HEK293 (cell line): ENCODE measurements at regions not wholly inside any gene's neighbourhood (a gene's known extent, or its start where the extent isn't known, plus 50 kb on each side); places are given as distances from the start of the nearest gene placed in this dataset.

Source experiments
- CTCF ChIA-PET: fragments of 350-600 bp; formaldehyde crosslinking; extraction: SDS; loops from one replicate; lab custom pipeline; 2021; ENCODE audit warnings: antibody characterized with exemption; lab: Yijun Ruan, JAX
- POLR2A ChIA-PET: fragments of 300-600 bp; formaldehyde crosslinking; extraction: SDS; loops from one replicate; lab custom pipeline; 2020; ENCODE audit warnings: antibody characterized with exemption, inconsistent platforms; lab: Yijun Ruan, JAX
- H3K27ac ChIP-seq: fragments of 200-500 bp; sonication (Bioruptor generic); 2 replicates; pipeline ENCODE4 v1.5.1; 2014; ENCODE audit warnings: low read depth, low read length, control low read depth, inconsistent platforms; ENCODE audit errors: extremely low read depth
- H3K36me3 ChIP-seq, 2 experiments: fragments of 200-500 bp in 1 of 2; sonication (Bioruptor generic) in 1 of 2; 1 replicate in 1 of 2; 2 replicates in 1 of 2; pipeline ENCODE4 v1.5.1; 2014 to 2017; ENCODE audit warnings: inconsistent platforms in 2 of 2, low read length in 2 of 2; ENCODE audit not compliant: control insufficient read depth in 2 of 2, insufficient read depth in 1 of 2
- H3K4me1 ChIP-seq: fragments of 200-500 bp; sonication (Bioruptor generic); 2 replicates; pipeline ENCODE4 v1.5.1; 2014; ENCODE audit warnings: mild to moderate bottlenecking, low read length, inconsistent platforms; ENCODE audit not compliant: control insufficient read depth, insufficient read depth
- H3K4me3 ChIP-seq: 2 replicates; pipeline ENCODE4 v1.5.1; 2011; ENCODE audit warnings: low read depth, mild to moderate bottlenecking, control low read depth, low read length, moderate library complexity
- H3K9me3 ChIP-seq: fragments of 200-500 bp; sonication (Bioruptor generic); 2 replicates; pipeline ENCODE4 v1.5.1; 2014; ENCODE audit warnings: low read depth, low read length, inconsistent platforms; ENCODE audit not compliant: control insufficient read depth, insufficient read depth
- BCL11B ChIP-seq: fragments of 450-650 bp; formaldehyde crosslinking; IDR thresholded peaks from 2 replicates; pipeline ENCODE4 v1.5.1; 2016; ENCODE audit warnings: low read depth, missing biosample characterization, missing genetic modification characterization
- FEZF1 ChIP-seq: fragments of 450-650 bp; formaldehyde crosslinking; IDR thresholded peaks from 2 replicates; pipeline ENCODE4 v1.5.1; 2016; ENCODE audit warnings: missing biosample characterization, missing genetic modification characterization
- MZF1 ChIP-seq: fragments of 450-650 bp; formaldehyde crosslinking; IDR thresholded peaks from 2 replicates; pipeline ENCODE4 v1.5.1; 2017; ENCODE audit warnings: missing biosample characterization, missing genetic modification characterization, borderline replicate concordance
- ZBTB7A ChIP-seq: fragments of 450-650 bp; formaldehyde crosslinking; IDR thresholded peaks from 2 replicates; pipeline ENCODE4 v1.5.1; 2016; ENCODE audit warnings: low read depth, missing biosample characterization, missing genetic modification characterization
- ZFP41 ChIP-seq: fragments of 450-650 bp; formaldehyde crosslinking; IDR thresholded peaks from 2 replicates; pipeline ENCODE4 v1.5.1; 2016; ENCODE audit warnings: missing biosample characterization, missing genetic modification characterization, borderline replicate concordance
- ZNF239 ChIP-seq: fragments of 450-650 bp; formaldehyde crosslinking; IDR thresholded peaks from 2 replicates; pipeline ENCODE4 v1.5.1; 2016; ENCODE audit warnings: missing biosample characterization, missing genetic modification characterization
- ZNF350 ChIP-seq: fragments of 450-650 bp; formaldehyde crosslinking; IDR thresholded peaks from 2 replicates; pipeline ENCODE4 v1.5.0; 2017; ENCODE audit warnings: missing biosample characterization, mild to moderate bottlenecking, missing genetic modification characterization
- ZNF354C ChIP-seq: fragments of 450-650 bp; formaldehyde crosslinking; IDR thresholded peaks from 2 replicates; pipeline ENCODE4 v1.5.1; 2016; ENCODE audit warnings: missing biosample characterization, missing genetic modification characterization, low read depth, borderline replicate concordance
- ZNF423 ChIP-seq: fragments of 450-650 bp; formaldehyde crosslinking; IDR thresholded peaks from 2 replicates; pipeline ENCODE4 v1.5.1; 2016; ENCODE audit warnings: missing biosample characterization, missing genetic modification characterization
- ZNF558 ChIP-seq: fragments of 450-650 bp; formaldehyde crosslinking; IDR thresholded peaks from 2 replicates; pipeline ENCODE4 v1.5.1; 2016; ENCODE audit warnings: missing biosample characterization, missing genetic modification characterization
- ZNF621 ChIP-seq: fragments of 450-650 bp; formaldehyde crosslinking; IDR thresholded peaks from 2 replicates; pipeline ENCODE4 v1.5.1; 2017; ENCODE audit warnings: missing biosample characterization, missing genetic modification characterization
- ZNF658 ChIP-seq: fragments of 450-650 bp; formaldehyde crosslinking; IDR thresholded peaks from 2 replicates; pipeline ENCODE4; 2016; ENCODE audit warnings: missing biosample characterization, missing genetic modification characterization
- ZNF660 ChIP-seq: fragments of 450-650 bp; IDR thresholded peaks from 2 replicates; pipeline ENCODE4 v1.5.1; 2018; ENCODE audit warnings: missing biosample characterization, mild to moderate bottlenecking, missing genetic modification characterization
- ZNF670 ChIP-seq: fragments of 450-650 bp; formaldehyde crosslinking; IDR thresholded peaks from 2 replicates; pipeline ENCODE4 v1.5.1; 2016; ENCODE audit warnings: missing biosample characterization, missing genetic modification characterization, low read depth
- ZNF747 ChIP-seq: fragments of 450-650 bp; formaldehyde crosslinking; IDR thresholded peaks from 2 replicates; pipeline ENCODE4 v1.5.1; 2016; ENCODE audit warnings: missing biosample characterization, missing genetic modification characterization
- ZNF777 ChIP-seq: fragments of 450-650 bp; formaldehyde crosslinking; IDR thresholded peaks from 2 replicates; pipeline ENCODE4 v1.5.1; 2017; ENCODE audit warnings: missing biosample characterization, missing genetic modification characterization, borderline replicate concordance
- ZNF785 ChIP-seq: fragments of 450-650 bp; formaldehyde crosslinking; IDR thresholded peaks from 2 replicates; pipeline ENCODE4 v1.5.1; 2016; ENCODE audit warnings: missing biosample characterization, missing genetic modification characterization
- TF ChIP-seq, protein P1 (sequence below): fragments of 450-650 bp; formaldehyde crosslinking; IDR thresholded peaks from 2 replicates; pipeline ENCODE4 v1.5.1; 2016; ENCODE audit warnings: missing biosample characterization, missing genetic modification characterization
- TF ChIP-seq, protein P2 (sequence below): fragments of 450-650 bp; formaldehyde crosslinking; optimal IDR thresholded peaks from 2 replicates; pipeline ENCODE3; 2016; ENCODE audit warnings: missing biosample characterization, mild to moderate bottlenecking, missing genetic modification characterization
- TF ChIP-seq, protein P3 (sequence below): fragments of 450-650 bp; formaldehyde crosslinking; IDR thresholded peaks from 2 replicates; pipeline ENCODE4 v1.5.1; 2016; ENCODE audit warnings: missing biosample characterization, missing genetic modification characterization

DNA sequence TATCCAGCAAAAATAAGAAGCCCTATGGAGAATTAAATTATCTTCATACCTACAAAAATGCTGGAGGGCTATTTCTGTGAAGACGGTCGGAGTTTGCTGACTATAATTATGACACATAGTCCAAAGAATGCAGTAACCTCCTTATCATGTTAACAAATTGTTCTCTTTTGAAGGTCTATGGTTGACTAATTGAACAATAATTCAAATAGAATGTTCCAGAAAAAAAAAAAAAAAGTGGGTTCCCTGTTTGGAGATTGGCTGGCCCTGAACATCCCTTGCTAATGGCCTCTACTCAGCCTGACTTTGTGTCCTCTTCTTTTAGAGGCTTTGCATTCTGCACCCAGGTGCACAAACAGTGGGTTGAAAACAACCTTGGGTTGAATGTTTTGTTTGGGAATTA is 82.8 kb upstream of the CCBE1 start:
- Histone ChIP-seq H3K4me1 (no peaks in the 10 kb centered on the region), H3K4me3 (no peak overlapping the region), H3K27ac (no peak overlapping the region), H3K36me3 (no peaks in the 10 kb centered on the region), H3K9me3 (no peaks in the 10 kb centered on the region)
- CTCF ChIA-PET, result interaction anchor here (0.6 to 3.8 kb wide), 9 partner anchors 43 to 1251 kb away, joined by 3 to 66 read pairs (median 5); partner anchors contain the start of gene CCBE1
- POLR2A ChIA-PET, result no interaction called here
- no peak for TF ChIP-seq ZNF785
- TF ChIP-seq, protein P1, sequence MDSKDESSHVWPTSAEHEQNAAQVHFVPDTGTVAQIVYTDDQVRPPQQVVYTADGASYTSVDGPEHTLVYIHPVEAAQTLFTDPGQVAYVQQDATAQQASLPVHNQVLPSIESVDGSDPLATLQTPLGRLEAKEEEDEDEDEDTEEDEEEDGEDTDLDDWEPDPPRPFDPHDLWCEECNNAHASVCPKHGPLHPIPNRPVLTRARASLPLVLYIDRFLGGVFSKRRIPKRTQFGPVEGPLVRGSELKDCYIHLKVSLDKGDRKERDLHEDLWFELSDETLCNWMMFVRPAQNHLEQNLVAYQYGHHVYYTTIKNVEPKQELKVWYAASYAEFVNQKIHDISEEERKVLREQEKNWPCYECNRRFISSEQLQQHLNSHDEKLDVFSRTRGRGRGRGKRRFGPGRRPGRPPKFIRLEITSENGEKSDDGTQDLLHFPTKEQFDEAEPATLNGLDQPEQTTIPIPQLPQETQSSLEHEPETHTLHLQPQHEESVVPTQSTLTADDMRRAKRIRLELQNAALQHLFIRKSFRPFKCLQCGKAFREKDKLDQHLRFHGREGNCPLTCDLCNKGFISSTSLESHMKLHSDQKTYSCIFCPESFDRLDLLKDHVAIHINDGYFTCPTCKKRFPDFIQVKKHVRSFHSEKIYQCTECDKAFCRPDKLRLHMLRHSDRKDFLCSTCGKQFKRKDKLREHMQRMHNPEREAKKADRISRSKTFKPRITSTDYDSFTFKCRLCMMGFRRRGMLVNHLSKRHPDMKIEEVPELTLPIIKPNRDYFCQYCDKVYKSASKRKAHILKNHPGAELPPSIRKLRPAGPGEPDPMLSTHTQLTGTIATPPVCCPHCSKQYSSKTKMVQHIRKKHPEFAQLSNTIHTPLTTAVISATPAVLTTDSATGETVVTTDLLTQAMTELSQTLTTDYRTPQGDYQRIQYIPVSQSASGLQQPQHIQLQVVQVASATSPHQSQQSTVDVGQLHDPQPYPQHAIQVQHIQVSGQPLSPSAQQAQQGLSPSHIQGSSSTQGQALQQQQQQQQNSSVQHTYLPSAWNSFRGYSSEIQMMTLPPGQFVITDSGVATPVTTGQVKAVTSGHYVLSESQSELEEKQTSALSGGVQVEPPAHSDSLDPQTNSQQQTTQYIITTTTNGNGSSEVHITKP (tag by site-specific recombination), result 0 out of 2 replicates have a peak, but pooled peaks have one; percentile 41

DNA sequence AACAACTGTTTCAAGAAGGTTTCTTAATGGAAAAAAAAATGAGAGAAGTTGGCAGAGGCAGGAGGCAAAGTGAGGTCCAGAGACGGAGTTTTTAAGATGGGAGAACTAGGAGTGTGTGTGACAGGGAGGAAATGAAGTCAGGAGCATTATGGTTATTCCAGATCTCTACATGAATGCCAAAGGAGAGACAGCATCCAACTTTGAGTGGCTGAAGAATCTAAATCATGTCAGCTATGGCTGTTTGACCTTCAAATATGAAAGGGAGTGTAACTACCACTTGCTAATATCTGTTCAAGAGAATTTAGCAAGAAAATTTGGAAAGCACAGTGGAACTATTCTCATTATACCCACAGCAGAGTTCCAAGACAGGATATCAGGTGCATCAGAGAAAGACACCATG is 81.2 kb upstream of the CCBE1 start:
- POLR2A ChIA-PET, result no interaction called here
- no peak overlapping the region for H3K27ac ChIP-seq
- TF ChIP-seq BCL11B (tag by site-specific recombination) (no peak), ZBTB7A (tag by site-specific recombination) (no peak)
- H3K36me3 ChIP-seq, result no peaks in the 10 kb centered on the region
- no peaks in the 10 kb centered on the region for H3K4me1 ChIP-seq
- no peaks in the 10 kb centered on the region for H3K9me3 ChIP-seq
- CTCF ChIA-PET, result interaction anchor here (0.7 kb wide), 1 partner anchor 321 kb away, joined by 3 read pairs; no protein-coding TSS in a partner anchor
- H3K4me3 ChIP-seq, result no peak overlapping the region

DNA sequence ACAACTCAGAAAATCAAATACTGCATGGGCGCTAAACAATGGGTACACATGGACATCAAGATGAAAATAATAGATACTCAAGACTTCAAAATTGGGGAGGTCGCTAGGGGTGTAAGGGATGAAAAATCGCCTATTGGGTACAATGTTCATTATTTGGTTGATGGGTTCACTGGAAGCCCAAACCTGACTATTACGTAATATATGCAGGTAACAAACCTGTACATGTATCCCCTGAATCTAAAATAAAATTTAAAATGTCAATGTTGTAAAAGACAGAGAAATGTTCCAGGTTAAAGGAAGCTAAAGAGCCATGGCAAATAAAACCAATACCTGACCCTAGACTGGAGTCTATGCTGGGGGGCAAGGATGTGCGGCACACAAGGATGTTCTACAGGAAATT is 80.4 kb upstream of the CCBE1 start:
- CTCF ChIA-PET, result no interaction called here
- POLR2A ChIA-PET, result no interaction called here
- TF ChIP-seq ZNF658 (tag by site-specific recombination), result no peak
- no peak for TF ChIP-seq ZNF660 (tag by site-specific recombination)
- TF ChIP-seq ZNF621 (tag by site-specific recombination), result no peak
- no peak for TF ChIP-seq FEZF1
- no peak for TF ChIP-seq MZF1 (tag by site-specific recombination)
- no peak for TF ChIP-seq ZNF239 (tag by site-specific recombination)
- TF ChIP-seq ZNF670 (tag by site-specific recombination), result no peak
- TF ChIP-seq ZNF354C (tag by site-specific recombination), result no peak
- no peak for TF ChIP-seq ZNF423 (tag by site-specific recombination)
- no peak for TF ChIP-seq ZNF558 (tag by site-specific recombination)
- no peak for TF ChIP-seq ZNF350
- no peak for TF ChIP-seq ZNF747 (tag by site-specific recombination)
- TF ChIP-seq, protein P2, sequence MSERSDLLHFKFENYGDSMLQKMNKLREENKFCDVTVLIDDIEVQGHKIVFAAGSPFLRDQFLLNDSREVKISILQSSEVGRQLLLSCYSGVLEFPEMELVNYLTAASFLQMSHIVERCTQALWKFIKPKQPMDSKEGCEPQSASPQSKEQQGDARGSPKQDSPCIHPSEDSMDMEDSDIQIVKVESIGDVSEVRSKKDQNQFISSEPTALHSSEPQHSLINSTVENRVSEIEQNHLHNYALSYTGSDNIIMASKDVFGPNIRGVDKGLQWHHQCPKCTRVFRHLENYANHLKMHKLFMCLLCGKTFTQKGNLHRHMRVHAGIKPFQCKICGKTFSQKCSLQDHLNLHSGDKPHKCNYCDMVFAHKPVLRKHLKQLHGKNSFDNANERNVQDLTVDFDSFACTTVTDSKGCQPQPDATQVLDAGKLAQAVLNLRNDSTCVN (tag by site-specific recombination), result no peak
- TF ChIP-seq, protein P3, sequence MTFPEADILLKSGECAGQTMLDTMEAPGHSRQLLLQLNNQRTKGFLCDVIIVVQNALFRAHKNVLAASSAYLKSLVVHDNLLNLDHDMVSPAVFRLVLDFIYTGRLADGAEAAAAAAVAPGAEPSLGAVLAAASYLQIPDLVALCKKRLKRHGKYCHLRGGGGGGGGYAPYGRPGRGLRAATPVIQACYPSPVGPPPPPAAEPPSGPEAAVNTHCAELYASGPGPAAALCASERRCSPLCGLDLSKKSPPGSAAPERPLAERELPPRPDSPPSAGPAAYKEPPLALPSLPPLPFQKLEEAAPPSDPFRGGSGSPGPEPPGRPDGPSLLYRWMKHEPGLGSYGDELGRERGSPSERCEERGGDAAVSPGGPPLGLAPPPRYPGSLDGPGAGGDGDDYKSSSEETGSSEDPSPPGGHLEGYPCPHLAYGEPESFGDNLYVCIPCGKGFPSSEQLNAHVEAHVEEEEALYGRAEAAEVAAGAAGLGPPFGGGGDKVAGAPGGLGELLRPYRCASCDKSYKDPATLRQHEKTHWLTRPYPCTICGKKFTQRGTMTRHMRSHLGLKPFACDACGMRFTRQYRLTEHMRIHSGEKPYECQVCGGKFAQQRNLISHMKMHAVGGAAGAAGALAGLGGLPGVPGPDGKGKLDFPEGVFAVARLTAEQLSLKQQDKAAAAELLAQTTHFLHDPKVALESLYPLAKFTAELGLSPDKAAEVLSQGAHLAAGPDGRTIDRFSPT (tag by site-specific recombination), result no peak
- TF ChIP-seq ZFP41, result no peak
- no peak for TF ChIP-seq ZNF777 (tag by site-specific recombination)
- H3K9me3 ChIP-seq, result no peaks in the 10 kb centered on the region
- no peaks in the 10 kb centered on the region for H3K4me1 ChIP-seq
- H3K4me3 ChIP-seq, result no peak overlapping the region
- H3K36me3 ChIP-seq, result no peaks in the 10 kb centered on the region
- no peak overlapping the region for H3K27ac ChIP-seq
